Type B pancreatic cell (in vitro differentiated cells): ENCODE measurements at regions not wholly inside any gene's neighbourhood (a gene's known extent, or its start where the extent isn't known, plus 50 kb on each side); places are given as distances from the start of the nearest gene placed in this dataset.

Experiments used
- DNase-seq: peaks from one replicate; pipeline ENCODE4 v3.0.0; 2021; ENCODE audit warnings: mixed read lengths; ENCODE audit not compliant: unreplicated experiment; ENCODE audit errors: extremely low spot score
- H3K27ac Mint-ChIP-seq: 2 replicates; pipeline ENCODE4 v1.8.0; 2021; ENCODE audit warnings: mild to moderate bottlenecking, mixed read lengths
- H3K27me3 Mint-ChIP-seq: 2 replicates; pipeline ENCODE4 v1.8.0; 2021; ENCODE audit warnings: mixed read lengths
- H3K36me3 Mint-ChIP-seq: 2 replicates; pipeline ENCODE4 v1.8.0; 2021; ENCODE audit warnings: mixed read lengths
- H3K4me1 Mint-ChIP-seq: one replicate; pipeline ENCODE4 v1.8.0; 2021; ENCODE audit warnings: mixed read lengths; ENCODE audit not compliant: unreplicated experiment
- H3K4me3 Mint-ChIP-seq: 2 replicates; pipeline ENCODE4 v1.8.0; 2021; ENCODE audit warnings: mild to moderate bottlenecking, mixed read lengths
- H3K9me3 Mint-ChIP-seq: 2 replicates; pipeline ENCODE4 v1.8.0; 2021; ENCODE audit warnings: mixed read lengths
- TF ChIP-seq, protein P1 (sequence below): fragments of 200-600 bp; sonication (generic); conservative IDR thresholded peaks from 2 replicates; pipeline ENCODE4 v1.5.0; 2021; ENCODE audit warnings: antibody characterized with exemption, mild to moderate bottlenecking

DNA sequence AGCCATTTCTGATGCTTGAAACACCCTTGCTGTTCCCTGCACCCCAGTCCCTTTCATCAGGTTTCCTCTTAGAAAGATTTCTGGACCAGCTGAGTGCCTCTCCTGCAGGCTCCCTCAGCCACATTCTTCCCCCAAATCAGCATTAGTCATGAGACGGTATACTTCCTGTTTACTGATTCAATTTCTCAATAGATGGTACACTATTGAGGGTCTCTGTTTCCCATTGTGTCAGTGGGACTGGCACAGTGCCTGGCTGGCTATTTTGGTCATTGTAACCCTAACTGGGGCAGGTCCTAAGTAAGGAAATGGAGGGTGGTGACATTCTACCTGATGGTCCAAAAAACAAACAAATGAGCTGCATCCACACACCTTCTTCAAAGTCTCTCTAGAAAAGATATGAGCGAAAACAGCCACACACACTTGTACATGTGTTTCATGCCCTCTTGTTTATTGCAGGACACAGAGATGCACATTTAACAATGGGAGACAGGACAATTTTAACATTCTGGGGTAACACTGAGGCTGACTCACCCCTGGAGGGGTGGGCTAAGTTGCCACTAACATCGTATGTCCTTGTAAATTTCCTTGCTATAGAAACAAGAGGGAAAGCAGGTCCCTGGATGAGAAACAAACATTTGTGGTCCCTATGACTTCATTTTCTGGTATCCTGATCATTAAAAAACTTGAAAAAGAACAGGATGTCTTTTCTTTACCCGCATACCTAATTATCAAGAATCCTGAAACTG, 77.5 kb downstream of the RRAGC start:
- Mint-ChIP-seq H3K9me3 (no peaks in the 10 kb centered on the region), H3K36me3 (no peaks in the 10 kb centered on the region), H3K4me3 (no peak overlapping the region), H3K27me3 (peaks cover 71% of the 10 kb centered on the region), H3K27ac (no peak overlapping the region), H3K4me1 (peaks cover 8% of the 10 kb centered on the region)
- TF ChIP-seq, protein P1, sequence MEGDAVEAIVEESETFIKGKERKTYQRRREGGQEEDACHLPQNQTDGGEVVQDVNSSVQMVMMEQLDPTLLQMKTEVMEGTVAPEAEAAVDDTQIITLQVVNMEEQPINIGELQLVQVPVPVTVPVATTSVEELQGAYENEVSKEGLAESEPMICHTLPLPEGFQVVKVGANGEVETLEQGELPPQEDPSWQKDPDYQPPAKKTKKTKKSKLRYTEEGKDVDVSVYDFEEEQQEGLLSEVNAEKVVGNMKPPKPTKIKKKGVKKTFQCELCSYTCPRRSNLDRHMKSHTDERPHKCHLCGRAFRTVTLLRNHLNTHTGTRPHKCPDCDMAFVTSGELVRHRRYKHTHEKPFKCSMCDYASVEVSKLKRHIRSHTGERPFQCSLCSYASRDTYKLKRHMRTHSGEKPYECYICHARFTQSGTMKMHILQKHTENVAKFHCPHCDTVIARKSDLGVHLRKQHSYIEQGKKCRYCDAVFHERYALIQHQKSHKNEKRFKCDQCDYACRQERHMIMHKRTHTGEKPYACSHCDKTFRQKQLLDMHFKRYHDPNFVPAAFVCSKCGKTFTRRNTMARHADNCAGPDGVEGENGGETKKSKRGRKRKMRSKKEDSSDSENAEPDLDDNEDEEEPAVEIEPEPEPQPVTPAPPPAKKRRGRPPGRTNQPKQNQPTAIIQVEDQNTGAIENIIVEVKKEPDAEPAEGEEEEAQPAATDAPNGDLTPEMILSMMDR: no peak
- DNase-seq: no peak

DNA sequence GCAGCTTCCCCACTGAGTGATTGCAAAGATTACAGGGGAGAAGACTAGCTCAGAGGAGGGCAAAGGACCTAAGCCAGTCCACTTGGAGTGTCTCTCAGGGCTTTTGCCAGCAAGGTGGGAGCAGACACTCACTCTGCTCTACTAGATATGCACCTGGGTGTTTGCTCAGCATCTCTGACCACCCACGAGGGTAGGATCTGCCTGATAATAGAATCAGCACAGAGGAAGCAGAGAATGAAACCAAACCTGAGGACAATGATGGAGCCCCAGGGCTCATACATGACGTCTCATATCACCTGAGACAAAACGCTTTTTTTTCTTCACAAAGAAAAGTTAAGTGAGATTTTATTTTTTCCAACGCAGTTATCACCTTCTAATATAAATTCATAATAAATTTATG, 79.4 kb downstream of the RRAGC start:
- TF ChIP-seq, protein P1: no peak
- peaks cover 4% of the 10 kb centered on the region for H3K4me1 Mint-ChIP-seq
- no peak overlapping the region for H3K27ac Mint-ChIP-seq
- DNase-seq: no peak
- H3K4me3 Mint-ChIP-seq: no peak overlapping the region
- H3K27me3 Mint-ChIP-seq: peaks cover 76% of the 10 kb centered on the region
- no peaks in the 10 kb centered on the region for H3K9me3 Mint-ChIP-seq
- no peaks in the 10 kb centered on the region for H3K36me3 Mint-ChIP-seq

DNA sequence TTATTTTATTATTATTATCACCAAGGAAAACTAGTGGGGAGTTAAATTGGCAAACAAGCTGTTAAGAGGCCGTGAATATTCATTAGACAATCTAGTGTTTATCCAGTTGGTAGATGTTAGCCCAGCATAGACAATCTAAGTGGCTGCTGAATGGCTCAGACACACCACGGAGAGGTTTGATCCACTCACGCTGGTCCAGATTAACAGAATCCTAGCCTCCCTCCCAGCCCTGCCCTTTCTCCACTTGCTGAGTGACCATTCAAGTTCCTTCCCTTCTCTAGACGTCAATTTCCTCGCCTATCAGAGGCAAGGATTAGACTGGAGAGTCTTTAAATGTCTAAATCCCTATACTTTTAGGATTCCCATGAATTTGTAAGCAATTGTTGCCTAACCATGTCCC, 80.1 kb downstream of the RRAGC start:
- no peak overlapping the region for H3K27ac Mint-ChIP-seq
- TF ChIP-seq, protein P1: no peak
- H3K4me1 Mint-ChIP-seq: peaks cover 4% of the 10 kb centered on the region
- no peak for DNase-seq
- H3K4me3 Mint-ChIP-seq: no peak overlapping the region
- H3K27me3 Mint-ChIP-seq: peaks cover 71% of the 10 kb centered on the region
- H3K36me3 Mint-ChIP-seq: no peaks in the 10 kb centered on the region
- H3K9me3 Mint-ChIP-seq: no peaks in the 10 kb centered on the region

DNA sequence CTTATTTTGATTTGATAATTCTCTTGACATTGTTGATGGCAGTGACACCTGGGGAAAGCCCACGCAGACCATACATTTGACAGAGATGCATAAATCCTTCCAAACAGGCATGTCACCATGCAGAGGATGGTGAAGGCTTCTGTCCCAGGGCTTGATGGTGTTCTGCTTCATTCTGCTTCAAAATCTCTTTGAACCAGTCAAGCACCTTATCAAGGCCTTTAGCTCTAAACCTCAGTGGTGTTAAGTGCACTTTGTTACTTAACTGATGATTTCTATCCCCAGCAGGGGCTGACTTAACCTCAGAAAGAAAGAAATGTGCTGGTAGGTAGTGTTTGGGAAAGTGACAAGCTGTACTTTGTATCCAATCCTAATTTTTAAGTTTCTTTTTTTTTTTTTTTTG, 81.1 kb downstream of the RRAGC start:
- Mint-ChIP-seq H3K27me3 (peaks cover 62% of the 10 kb centered on the region), H3K36me3 (no peaks in the 10 kb centered on the region), H3K4me3 (no peak overlapping the region), H3K4me1 (peaks cover 4% of the 10 kb centered on the region), H3K27ac (no peak overlapping the region), H3K9me3 (no peaks in the 10 kb centered on the region)
- TF ChIP-seq, protein P1: no peak
- no peak for DNase-seq

DNA sequence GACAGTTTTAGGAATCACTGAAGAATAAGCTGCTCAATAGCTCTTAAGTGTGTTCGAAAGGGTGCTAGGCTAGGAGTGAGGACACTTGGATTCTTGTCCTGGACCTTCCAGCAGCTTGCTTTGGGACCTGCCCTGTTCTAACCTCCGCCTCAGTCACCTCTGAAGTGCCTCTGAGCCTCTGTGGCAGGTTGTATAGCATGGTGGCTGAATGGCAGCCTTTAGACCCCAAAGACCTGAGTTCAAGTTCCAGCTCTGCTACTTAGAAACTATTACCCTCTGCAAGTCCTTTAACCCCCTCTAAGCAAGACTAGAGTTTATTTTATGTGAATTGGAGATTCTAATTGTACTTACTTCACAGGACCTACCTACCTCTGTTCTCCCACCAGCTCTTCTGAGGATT, 81.5 kb downstream of the RRAGC start:
- TF ChIP-seq, protein P1: no peak
- no peak for DNase-seq

More for the DNA sequence above, 81.5 kb downstream of the RRAGC start:
- no peak overlapping the region for H3K4me3 Mint-ChIP-seq
- H3K9me3 Mint-ChIP-seq: no peaks in the 10 kb centered on the region
- no peak overlapping the region for H3K27ac Mint-ChIP-seq
- H3K27me3 Mint-ChIP-seq: peaks cover 58% of the 10 kb centered on the region
- H3K4me1 Mint-ChIP-seq: peaks cover 4% of the 10 kb centered on the region
- H3K36me3 Mint-ChIP-seq: no peaks in the 10 kb centered on the region
